ENCODE measurements at regions not wholly inside any gene's neighbourhood (a gene's known extent, or its start where the extent isn't known, plus 50 kb on each side); places are given as distances from the start of the nearest gene placed in this dataset.

- TF ChIP-seq CTCF (conservative IDR thresholded peaks at IDR 0.05) (no peak), ZFX (IDR thresholded peaks at IDR 0.05) (no peak)
Observed at GRCh38 chr2:18900691-18901141, 311.3 kb upstream of the NT5C1B start.
